NCI-H82 treated with DMSO at 0.1 percent for 48 hours (cell line): ENCODE measurements at regions not wholly inside any gene's neighbourhood (a gene's known extent, or its start where the extent isn't known, plus 50 kb on each side); places are given as distances from the start of the nearest gene placed in this dataset.
A peak's percentile ranks its signal among the peaks of the same experiment; 100 is the strongest.

Experiments used
- DNase-seq: peaks from one replicate; lab custom pipeline; 2025; ENCODE audit not compliant: unreplicated experiment; lab: John Stamatoyannopoulos, UW

DNA sequence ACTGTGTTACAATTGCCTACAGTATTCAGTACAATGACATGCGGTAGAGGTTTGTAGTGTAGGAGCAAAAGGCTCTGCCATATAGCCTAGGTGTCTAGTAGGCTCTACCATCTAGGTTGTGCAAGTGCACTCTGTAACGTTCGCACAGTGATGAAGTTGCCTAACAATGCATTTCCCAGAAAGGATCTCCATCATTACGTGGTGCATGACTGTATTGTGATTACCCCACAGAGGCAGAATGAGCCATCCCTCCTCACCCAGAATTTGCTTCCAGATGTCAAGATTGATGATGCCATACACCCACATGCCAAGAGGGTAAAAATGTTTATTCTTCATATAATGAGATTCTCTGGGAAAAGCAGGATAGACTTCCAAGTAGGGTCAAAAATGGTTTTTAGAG lies 199.3 kb upstream of the CTTNBP2NL start:
- no peak for DNase-seq

DNA sequence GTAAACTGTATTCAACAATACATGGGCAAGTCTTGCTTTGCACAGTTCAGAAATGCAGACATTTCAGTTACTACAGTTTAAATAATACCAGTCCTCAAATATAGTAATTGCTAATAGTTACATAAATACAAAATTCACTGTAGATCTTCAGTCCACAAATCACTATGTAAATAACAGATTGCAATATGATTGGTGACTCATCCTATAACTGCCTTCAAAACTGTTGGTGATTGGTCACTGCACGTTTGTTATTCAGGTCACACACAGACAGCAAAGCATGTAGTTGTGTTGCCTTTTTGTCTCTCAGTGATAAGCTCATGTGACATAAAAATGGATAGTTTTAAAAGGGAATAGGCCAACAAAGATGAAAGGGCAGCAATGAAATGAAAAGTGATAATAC lies 186.5 kb upstream of the CTTNBP2NL start:
- DNase-seq, result no peak

DNA sequence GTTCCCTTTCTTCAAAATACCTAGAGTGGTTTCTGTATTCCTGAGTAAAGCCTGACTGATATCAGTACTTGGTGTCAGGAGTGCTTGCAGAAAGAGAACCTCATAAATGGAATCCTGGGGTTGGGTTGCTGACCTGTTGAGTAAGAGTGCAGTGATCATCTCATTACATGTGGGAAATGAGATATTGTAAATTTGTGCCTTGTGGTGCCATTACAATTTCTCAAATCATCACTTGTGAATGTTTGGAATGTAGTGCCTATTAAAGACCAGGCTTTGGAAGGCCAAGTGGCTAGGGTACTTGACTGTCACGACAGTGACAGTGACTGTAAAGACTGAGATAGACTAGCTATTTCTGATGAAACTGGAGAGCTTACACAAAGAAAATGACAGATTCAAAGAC lies 176.7 kb upstream of the CTTNBP2NL start:
- no peak for DNase-seq

DNA sequence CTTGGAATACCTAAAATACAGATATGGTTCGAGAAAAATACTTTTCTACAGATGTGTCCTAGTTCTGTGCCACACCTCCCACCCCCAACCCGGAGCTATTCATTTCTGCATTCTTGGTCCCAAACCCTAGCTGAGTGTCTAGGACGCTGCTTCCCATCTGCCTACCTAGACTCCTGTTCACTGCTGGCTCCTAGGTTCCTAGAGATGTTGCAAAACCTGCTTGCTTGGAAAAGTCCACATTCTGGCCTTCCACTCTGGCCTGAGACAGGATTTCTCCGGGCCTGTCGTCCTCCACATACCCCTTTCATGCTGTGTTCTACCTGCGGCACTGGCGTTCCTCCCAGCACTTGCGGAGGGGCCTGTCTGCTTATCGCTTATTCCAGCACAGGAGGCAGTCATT lies 165.8 kb upstream of the CTTNBP2NL start:
- DNase-seq, result no peak

DNA sequence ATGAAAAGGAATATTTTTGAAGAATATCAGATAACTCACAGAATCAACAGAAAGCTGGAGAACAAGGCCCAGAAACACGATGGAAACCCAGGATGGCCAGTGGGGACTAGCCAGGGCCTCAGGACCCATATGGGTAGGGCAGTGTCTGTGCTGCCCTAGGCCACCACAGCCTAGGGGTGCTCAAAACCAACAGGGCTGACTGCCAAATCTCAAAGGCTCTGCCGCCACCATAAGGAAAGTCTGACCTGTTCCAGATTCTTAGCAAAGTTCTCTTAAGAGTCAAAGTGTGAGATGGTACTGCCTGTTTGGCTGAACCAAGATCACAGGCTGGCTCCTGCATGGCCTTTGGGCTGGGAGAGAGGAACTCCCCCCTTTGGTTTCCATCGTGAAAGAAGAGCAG lies 164.7 kb upstream of the CTTNBP2NL start:
- DNase-seq, result no peak

DNA sequence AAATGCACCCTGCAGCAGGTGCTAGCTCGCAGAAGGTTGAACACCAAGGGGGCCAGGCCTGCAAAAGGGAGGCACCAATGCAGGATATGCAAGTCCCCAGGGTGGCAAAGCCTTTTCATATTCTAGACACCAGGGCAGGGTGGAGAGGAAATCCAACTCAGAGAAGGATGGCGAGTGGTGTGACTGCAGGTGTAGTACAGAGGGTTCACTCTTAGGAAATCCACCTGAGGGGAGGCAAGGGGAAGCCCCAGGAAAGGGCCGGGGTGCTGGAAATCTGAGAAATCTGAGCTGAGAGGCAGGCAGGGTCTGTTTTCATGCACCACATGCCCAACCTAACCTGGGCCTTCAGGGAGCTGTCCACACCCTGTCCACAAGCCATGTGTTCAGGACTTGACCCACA lies 163.2 kb upstream of the CTTNBP2NL start:
- no peak for DNase-seq

DNA sequence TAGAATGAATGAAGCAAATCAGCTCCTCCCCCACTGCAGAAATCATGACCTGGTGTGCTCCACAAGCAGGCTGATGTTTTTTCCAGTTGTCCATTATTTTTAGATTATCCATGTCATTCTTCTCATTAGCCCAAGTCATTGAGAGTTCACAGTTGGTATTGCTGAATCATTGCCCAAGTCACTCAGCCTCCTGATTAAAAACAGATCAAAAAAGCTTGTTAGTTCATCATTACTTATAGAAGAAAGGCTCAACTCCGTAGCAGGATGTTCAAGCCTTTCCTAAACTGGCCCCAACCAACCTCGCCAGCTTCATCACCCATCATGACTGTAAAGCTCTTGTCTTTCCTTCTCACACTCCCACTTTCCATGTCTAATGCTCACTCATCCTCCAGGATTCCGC lies 161.3 kb upstream of the CTTNBP2NL start:
- no peak for DNase-seq

DNA sequence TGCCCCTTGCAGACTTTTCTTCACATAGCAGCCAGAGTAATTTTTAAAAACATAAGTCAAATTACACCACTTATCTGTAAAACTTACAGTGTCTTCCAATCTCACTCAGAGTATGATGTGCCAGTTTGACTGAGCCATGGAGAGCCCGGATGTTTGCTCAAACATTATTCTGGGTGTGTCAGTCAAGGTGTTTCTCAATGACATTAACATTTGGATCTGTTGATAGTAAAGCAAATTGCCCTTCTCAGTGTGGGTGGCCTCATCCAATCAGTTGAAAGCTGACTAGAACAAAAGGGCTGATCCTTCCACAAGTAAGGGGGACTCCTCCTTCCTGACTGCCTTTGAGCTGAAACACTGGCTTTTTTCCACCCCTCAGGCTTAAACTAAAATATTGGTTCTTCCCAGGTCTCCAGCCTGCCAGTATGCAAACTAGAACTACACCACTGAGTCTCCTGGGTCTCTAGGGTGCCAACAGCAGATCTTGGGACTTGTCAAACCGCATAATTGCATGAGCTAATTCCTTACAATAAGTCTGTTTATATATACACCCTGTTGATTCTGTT lies 157.9 kb upstream of the CTTNBP2NL start:
- DNase-seq, result no peak

DNA sequence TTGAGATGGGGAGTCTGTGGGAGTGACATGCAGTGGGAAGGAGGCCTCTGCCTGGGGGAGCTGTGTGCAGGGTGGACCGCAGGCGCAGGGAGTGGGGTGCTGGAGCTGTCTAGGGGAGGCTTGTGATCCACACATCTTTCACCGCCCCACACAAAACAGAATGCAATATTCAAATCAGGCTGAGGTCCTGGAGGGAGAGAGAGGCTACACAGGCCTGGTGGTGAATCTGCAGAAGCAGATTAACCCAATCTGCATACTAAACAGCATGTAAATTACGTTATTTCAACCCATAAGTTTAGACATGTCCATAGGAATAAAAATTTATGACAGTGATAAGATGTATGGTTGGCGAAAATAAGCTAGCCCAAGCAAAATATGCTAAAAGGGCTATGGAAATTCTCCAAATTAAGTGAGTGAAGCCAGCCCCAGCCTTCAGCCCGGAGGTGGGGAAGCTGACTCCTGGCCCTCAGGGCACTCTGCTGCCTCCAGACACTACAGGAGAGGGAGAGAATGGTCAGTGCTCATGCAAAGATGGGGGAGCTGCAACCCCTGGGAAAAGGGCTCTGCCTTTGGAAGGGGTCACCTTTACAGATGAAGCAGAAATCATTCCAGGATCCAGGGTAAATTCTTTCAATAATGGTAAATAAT lies 156.2 kb upstream of the CTTNBP2NL start:
- DNase-seq, result no peak

DNA sequence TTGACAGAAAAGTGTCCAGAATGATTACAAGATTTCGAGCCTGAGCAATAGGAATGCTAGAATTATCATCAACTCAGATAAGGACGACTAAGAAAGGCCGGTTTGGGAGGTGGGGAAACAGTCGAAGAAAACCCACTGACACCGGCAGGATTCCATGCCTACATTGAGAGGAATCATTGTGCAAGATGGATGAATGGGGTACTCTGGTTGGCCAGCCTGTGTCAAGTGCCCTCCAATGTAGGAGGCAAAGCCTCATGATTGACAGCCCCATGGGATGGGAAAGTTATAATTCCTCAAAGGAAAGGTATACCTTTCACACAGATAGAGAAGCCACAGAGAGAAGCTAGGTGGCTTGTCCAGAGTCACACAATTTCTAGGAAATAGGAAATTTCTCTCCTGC lies 153.5 kb upstream of the CTTNBP2NL start:
- no peak for DNase-seq

DNA sequence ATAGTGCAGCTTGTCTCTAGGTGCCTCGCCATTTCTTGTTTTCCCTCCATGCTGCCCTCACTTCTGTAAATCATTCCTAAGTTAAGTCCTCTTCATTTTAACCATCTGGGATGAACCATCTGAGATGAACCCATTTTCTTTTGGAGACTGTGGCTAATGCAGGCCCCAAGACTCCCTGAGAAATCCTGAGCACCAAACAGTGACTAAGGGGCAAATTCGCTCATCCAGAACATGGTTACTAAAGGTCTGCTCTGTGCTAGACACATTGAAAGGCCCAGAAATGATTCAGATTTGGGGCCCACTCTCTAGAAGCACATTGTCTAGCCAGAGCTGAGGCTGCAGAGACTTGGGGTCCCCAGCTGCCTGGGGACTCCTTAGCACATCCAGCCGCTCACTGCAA lies 151.9 kb upstream of the CTTNBP2NL start:
- DNase-seq, result no peak

DNA sequence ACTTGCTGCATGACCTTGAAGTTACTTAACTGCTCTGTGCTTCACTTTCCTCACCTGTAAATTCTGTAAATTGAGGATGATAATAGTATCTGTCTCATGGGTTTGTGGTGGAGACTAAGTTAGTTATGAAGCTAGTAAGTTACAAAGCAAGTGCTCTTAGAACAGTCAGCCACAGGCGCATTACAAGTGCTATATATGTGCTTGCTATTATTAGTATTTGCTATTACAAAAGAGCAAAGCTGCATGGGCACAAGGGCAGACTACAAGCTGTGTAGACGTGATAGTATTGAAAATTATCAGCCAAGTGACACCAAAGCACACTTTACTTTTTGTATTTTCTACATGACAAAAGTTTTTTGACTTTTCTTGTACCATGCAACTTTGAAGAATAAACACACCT lies 150.9 kb upstream of the CTTNBP2NL start:
- DNase-seq, result no peak

DNA sequence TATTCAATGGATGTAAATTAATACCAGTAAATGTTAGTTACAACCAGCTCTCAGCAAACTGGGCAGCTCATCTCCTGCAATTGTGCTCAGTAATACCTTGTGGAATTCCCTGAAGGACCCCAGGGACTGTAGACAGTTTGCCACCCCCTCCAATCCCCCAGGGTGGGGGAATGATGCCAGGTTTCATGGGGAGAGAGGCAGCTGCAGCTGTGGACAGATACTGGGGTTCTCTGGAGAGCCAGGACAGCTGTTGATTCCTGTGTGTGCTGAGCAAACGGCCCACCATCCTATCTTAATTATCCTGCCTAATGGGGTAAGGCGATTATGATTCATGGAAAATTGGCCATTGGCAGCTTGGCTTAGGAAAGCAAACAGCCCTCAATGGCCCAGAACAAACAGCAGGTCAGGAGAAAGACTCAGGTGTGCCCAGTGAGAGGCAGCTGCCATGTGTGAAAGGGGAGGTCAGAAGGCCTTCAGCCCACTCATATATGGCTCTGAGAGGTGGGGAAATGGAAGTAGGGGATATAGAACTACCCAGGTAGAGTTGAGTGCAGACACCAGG lies 148.9 kb upstream of the CTTNBP2NL start:
- peak; percentile 39 for DNase-seq

DNA sequence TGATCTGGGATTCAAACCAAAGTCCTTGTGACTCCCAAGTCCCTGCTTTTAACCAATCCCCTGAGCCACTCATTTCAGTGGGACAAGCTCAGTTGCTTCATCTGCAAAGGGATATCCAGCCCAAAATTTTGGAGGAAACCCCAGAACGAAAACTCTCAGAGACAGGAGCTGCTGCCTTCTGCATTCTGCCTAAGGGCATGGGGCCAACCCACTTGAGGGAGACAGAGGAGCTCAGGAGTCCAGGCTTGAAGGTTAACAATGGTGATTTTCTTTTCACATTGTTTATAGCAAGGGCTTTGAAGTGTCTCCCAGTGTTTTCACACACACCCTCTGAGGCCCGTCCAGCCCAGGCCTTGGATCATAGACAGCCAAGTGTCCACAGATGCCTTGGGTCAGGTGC lies 148.1 kb upstream of the CTTNBP2NL start:
- no peak for DNase-seq

DNA sequence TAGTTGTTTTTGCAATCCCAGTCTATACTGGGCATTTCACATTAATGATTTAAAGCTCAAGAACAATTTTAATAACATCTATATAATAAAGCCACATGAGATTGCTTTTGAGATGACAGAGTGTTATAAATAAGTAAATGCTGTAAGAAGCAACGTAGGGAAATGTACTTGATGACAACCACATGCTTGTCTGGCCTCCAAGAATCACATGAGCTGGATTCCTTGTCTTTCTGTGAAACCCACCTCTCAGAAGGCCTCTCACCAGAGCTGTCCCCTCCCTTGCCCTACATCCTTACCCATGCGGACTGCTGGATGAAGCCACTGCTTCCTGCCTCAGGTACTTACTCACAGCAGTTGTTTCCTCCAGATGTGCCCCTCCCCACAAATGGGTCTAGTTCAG lies 145.1 kb upstream of the CTTNBP2NL start:
- no peak for DNase-seq

DNA sequence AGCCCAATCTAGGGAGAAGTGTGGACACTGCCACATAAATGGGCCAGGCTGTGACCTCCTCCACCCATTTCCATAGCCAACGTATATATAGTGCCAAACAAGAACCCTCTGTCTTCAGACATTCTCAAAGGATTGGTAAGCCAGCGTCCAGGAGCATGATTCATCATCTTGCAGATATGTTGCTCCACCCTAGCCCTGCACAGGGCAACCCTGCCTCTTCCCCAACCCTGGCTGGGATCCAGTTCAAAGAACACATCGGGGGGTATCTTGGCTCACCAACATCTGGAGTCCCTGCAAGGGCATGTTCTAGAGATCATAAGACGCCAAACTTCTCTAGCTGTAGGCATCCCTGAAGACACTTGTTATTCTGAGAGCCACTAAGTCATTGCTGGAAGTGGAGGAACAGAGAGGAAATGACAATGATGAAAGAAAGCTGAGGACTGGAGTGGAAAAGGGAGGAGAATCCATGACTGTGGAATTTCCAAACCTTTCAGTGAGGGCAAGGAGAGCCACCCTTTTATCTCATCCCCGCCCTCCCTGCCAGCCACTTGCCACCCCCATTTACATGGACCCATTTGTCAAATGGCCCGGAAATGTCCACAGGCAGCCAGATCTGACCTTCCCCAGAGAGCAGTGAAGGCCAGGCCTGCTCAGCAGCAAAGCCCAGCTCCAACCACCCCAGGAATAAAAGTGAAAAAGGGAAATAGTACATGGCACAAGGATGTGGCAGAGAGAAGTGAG lies 144.1 kb upstream of the CTTNBP2NL start:
- DNase-seq, result no peak

DNA sequence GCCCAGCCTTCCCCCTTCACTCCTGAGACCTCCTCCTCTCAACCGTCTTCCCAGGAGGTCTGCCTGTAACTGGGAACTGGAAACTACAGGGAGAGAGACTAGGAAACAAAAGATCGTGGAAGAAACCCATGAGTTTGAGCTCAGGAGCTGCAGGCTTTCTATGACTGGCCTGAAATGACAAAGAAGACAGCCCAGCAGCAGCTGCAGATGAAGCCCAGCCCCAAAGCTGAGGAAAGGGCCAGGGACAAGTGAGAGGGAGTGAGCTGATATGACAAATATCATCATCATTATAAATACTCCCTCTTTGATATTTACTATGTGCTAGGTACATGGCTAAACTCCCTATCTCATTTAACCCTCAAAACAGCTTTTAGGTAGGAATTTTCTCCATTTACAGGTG lies 142.6 kb upstream of the CTTNBP2NL start:
- DNase-seq, result no peak

DNA sequence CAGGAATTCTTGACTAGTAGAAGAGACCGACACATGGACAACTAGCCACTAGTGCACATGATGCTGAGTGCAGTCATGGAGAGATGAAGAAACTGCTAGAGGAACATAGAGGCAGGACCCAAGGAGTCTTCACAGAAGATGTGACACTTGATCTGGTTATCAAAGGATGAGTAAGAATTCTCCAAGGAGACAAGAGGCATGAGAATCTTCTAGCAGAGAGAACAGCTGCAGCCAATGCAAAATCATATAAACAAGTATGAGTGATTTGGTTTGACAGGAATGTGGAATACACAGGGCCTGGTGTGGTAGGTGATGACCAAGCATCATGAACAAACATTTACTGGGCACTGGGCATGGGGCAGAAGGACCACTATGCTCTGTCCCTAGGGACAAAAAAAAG lies 140.9 kb upstream of the CTTNBP2NL start:
- no peak for DNase-seq

DNA sequence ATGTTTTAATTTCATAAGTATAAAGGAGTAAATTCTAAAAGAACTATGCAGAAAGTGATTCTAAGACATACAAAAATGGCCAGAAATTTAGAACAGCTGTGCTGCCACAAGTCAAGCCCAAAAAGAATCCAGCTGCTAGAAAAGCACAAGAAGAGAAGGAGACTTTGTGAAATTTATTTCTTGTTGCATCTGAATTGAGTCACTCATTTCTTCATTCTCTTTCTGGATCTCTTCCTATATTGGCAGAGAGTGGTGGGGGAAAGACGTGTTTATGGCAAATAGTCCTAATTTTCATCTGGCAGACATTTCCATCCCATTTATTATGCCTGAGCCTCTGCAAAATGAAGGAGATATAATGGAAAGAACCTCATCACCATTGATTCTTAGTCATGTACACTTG lies 139.6 kb upstream of the CTTNBP2NL start:
- DNase-seq, result no peak

DNA sequence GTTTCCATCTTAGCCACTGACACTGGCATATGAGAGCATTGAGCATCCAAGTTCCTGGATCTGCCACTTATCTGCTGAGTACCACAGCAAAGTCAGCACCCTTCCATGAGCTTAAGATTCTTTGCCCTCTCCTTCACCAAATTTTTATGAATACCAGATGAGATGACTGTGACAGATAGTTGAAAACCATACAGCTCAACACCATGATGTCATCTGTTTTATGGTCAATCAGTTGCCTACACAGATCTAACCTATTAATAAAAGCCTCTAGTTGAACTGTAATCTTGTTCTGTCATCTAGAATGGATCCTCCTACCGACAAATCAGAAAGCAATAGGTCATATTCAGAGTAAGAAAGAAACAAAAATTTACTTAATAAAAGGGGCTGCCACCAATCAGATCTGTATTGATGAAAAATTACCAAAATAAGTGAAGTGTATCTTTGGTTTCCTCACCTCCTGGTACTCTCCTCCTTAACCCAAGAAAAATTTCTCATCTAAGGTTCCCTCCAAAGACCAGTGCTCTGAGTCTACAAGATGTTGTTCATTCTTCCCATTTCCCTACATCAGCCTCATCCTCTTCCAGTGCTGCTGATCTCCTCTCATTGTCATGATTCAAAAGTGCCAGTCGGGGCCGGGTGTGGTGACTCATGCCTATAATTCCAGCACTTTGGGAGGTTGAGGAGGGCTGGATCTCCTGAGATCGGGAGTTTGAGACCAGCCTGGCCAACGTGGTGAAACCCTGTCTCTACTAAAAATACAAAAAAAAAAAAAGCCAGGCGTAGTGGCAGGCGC lies 138.8 kb upstream of the CTTNBP2NL start:
- DNase-seq, result no peak

DNA sequence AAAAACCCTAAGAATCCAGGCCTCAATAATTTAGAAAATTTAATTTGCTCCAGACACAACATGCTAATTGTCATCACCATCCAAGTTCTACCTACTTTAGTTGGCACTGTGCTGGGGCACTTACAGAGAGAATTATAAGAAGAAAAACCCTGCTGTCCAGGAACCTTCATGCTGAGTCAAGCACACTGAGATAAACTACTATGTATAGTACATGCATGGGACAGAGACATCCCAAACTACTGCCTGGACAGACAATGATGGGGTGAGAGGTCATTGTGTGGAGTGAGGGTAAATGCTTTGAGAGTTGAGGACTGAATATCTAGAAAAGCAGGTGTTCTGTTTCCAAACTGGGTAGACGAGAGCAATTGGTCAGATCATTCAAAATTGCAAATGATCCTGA lies 135.3 kb upstream of the CTTNBP2NL start:
- DNase-seq, result no peak

DNA sequence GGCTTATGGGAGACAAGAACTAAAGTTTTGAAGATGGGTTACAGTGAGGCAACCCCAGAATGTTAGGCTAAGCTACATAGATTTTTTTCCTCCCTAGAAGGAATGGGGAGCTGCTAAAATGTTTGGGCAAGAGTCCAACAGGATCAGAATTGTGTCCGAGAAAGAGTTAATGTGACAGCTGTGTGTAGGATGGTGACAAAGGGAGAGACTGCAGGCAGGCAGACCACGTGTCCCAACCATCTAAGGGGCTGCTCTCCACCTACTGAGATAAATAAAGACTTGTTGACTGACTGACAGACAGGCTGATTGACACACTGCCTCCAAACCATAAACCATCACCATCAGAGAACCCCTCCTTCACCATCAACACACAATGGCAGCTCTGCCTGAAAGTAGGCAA lies 133.7 kb upstream of the CTTNBP2NL start:
- no peak for DNase-seq
